ENCODE measurements at regions not wholly inside any gene's neighbourhood (a gene's known extent, or its start where the extent isn't known, plus 50 kb on each side); places are given as distances from the start of the nearest gene placed in this dataset.

GRCh38 chr2:8554296-8554806 lies 127.5 kb upstream of the ID2 start:
- Histone ChIP-seq H3K27ac (ENCODE audit: extremely low read depth, low read depth, low read length) (no peak overlapping the region), H3K36me3 (ENCODE audit: control insufficient read depth, insufficient read depth, low read length) (no peaks in the 10 kb centered on the region), H3K79me2 (ENCODE audit: control insufficient read depth, insufficient read depth, low read length) (no peaks in the 10 kb centered on the region), H2AFZ (ENCODE audit: low read depth, low read length) (no peak overlapping the region), H3K4me3 (no peak overlapping the region), H4K20me1 (replicated peaks; ENCODE audit: control insufficient read depth, insufficient read depth, low read length) (no peaks in the 10 kb centered on the region), H3K4me2 (ENCODE audit: insufficient read depth, low read length) (no peak overlapping the region), H3K9ac (ENCODE audit: insufficient read depth in 1 of 2, low read depth in 2 of 2, low read length in 2 of 2) (no peak overlapping the region), H3K9me3 (replicated peaks; ENCODE audit: control insufficient read depth, insufficient read depth, low read depth, low read length) (0 out of 2 replicates have a peak, but pooled peaks cover 2% of the 10 kb centered on the region), H3K9me1 (ENCODE audit: control insufficient read depth, insufficient read depth, low read length) (no peaks in the 10 kb centered on the region), H3K27me3 (ENCODE audit: control insufficient read depth in 2 of 2, insufficient read depth in 2 of 2, low read length in 2 of 2) (peaks cover 0 to 4% of the 10 kb centered on the region in 2 experiments; a peak in 1 of 5 replicates), H3K4me1 (replicated peaks in 1 of 2; ENCODE audit: control insufficient read depth in 2 of 2, insufficient read depth in 2 of 2, low read length in 2 of 2) (peaks cover 0 to 6% of the 10 kb centered on the region in 2 experiments; a peak in 2 of 5 replicates)
- no peak for ATAC-seq
- BruUV-seq (replicated peaks) = no TSS peak
- no peak for DNase-seq (ENCODE audit: extremely low read depth in 1 of 4, low spot score in 3 of 4)
- no peak for TF ChIP-seq ARID4B (CRISPR knock-in tag; IDR thresholded peaks at IDR 0.05)
- no peak for TF ChIP-seq MECOM (CRISPR knock-in tag; IDR thresholded peaks at IDR 0.05)
- TF ChIP-seq CEBPZ (IDR thresholded peaks at IDR 0.05; ENCODE audit: borderline replicate concordance, low read depth, low read length) = no peak
- no peak for TF ChIP-seq POLR3A (IDR thresholded peaks at IDR 0.05; ENCODE audit: borderline replicate concordance, extremely low read depth, insufficient read depth, insufficient read length)
- no peak for TF ChIP-seq PCBP2 (IDR thresholded peaks at IDR 0.05; ENCODE audit: low read depth, low read length, poor library complexity, severe bottlenecking)
- WGBS (ENCODE audit: insufficient coverage, low coverage, missing lambda C conversion rate) = 54% methylated on average over 9 of the region's 9 CpGs
- in situ Hi-C loops (cut with MboI) = no loop called here
- POLR2A ChIA-PET = interaction anchor here (1.5 kb wide), 1 partner anchor 10 kb away, joined by 5 read pairs; no protein-coding TSS in a partner anchor
- FAIRE-seq = no peak
- intact Hi-C loops (cut with micrococcal nuclease) = no loop called here
- CTCF ChIA-PET (ENCODE audit: low intra/inter-chr PET ratio) = no interaction called here

All from K562 (cell line).